Suprapubic skin (tissue), 4 donors: ENCODE measurements at regions not wholly inside any gene's neighbourhood (a gene's known extent, or its start where the extent isn't known, plus 50 kb on each side); places are given as distances from the start of the nearest gene placed in this dataset.

Experiments
- CTCF ChIP-seq, 2 donors: fragments of 200-600 bp in 1 of 2; fragments of 450-650 bp in 1 of 2; sonication (generic) in 1 of 2; IDR thresholded peaks; one replicate each; pipeline ENCODE4 v1.5.1; 2016 to 2019; ENCODE audit warnings: antibody characterized with exemption in 2 of 2, mild to moderate bottlenecking in 1 of 2, moderate library complexity in 1 of 2
- EP300 ChIP-seq: sonication (generic); formaldehyde crosslinking; IDR thresholded peaks from one replicate; pipeline ENCODE4 v1.6.1; 2017; ENCODE audit warnings: antibody characterized with exemption
- POLR2A ChIP-seq, 2 donors: fragments of 450-650 bp; IDR thresholded peaks; one replicate each; pipeline ENCODE4 v1.6.1; 2017; ENCODE audit warnings: antibody characterized with exemption in 2 of 2, mild to moderate bottlenecking in 2 of 2, moderate library complexity in 2 of 2
- POLR2AphosphoS5 ChIP-seq, 3 donors: sonication (generic); formaldehyde crosslinking; IDR thresholded peaks; one replicate each; pipeline ENCODE4 v1.6.1; 2017; ENCODE audit warnings: antibody characterized with exemption in 3 of 3

GRCh38 chr7:101693498-101694091 lies 64.5 kb upstream of the MYL10 start:
- TF ChIP-seq CTCF (IDR thresholded peaks at IDR 0.05), result no peak
- TF ChIP-seq EP300, result no peak
- no peak for TF ChIP-seq POLR2A (IDR thresholded peaks at IDR 0.05)
- TF ChIP-seq POLR2AphosphoS5 (IDR thresholded peaks at IDR 0.05), result no peak
